AG09309 (cell line): ENCODE measurements at regions not wholly inside any gene's neighbourhood (a gene's known extent, or its start where the extent isn't known, plus 50 kb on each side); places are given as distances from the start of the nearest gene placed in this dataset.

Source experiments
- DNase-seq: peaks from one replicate; pipeline ENCODE4 v3.0.0-alpha.2; 2010; ENCODE audit warnings: low read depth
- H3K4me3 ChIP-seq: 2 replicates; pipeline ENCODE4 v1.5.1; 2011; ENCODE audit warnings: mild to moderate bottlenecking, low read depth, low read length, moderate library complexity; ENCODE audit not compliant: control insufficient read depth
- TF ChIP-seq, protein P1 (sequence below): IDR thresholded peaks from 2 replicates; pipeline ENCODE4 v1.5.1; 2011; ENCODE audit warnings: mild to moderate bottlenecking, low read depth, low read length, inconsistent platforms; ENCODE audit not compliant: insufficient read depth, control insufficient read depth; ENCODE audit errors: missing control alignments

DNA sequence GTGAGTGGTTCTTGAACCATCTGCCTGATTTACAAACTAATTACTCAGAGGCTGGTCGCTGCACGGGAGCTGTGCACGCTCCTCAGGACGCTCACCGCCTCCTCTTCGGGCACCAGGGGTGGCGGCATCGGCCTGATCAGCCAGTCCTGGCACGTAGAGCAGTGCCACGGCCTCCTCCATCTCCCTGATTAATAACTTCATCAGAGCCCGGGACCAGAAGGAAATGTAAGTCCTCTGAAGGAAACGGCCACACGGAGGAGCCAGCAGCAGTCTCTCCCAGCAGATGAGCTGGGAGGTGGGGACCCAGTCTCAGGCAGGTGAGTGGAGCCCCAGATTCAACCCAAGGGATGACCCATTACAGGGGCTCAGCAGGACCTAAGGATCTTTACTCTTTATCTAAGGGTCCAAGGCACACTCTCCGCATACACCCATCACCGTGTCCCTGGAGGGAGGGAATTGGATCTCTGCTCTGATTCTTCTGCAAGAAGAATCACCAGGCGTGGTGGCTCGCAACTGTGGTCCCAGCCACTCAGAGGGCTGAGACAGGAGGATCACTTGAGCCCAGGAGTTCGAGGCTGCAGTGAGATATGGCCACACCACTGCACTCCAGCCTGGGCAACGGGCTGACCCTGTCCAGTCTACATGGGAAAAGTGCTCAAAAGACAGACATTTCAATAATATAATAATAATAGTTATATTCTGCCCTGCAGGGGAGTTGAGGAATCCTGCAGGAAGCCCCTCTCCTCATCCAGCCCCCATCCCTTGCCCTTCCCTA lies 366.5 kb downstream of the SEC14L1 start:
- no peak overlapping the region for H3K4me3 ChIP-seq
- no peak for DNase-seq
- TF ChIP-seq, protein P1, sequence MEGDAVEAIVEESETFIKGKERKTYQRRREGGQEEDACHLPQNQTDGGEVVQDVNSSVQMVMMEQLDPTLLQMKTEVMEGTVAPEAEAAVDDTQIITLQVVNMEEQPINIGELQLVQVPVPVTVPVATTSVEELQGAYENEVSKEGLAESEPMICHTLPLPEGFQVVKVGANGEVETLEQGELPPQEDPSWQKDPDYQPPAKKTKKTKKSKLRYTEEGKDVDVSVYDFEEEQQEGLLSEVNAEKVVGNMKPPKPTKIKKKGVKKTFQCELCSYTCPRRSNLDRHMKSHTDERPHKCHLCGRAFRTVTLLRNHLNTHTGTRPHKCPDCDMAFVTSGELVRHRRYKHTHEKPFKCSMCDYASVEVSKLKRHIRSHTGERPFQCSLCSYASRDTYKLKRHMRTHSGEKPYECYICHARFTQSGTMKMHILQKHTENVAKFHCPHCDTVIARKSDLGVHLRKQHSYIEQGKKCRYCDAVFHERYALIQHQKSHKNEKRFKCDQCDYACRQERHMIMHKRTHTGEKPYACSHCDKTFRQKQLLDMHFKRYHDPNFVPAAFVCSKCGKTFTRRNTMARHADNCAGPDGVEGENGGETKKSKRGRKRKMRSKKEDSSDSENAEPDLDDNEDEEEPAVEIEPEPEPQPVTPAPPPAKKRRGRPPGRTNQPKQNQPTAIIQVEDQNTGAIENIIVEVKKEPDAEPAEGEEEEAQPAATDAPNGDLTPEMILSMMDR, result no peak

DNA sequence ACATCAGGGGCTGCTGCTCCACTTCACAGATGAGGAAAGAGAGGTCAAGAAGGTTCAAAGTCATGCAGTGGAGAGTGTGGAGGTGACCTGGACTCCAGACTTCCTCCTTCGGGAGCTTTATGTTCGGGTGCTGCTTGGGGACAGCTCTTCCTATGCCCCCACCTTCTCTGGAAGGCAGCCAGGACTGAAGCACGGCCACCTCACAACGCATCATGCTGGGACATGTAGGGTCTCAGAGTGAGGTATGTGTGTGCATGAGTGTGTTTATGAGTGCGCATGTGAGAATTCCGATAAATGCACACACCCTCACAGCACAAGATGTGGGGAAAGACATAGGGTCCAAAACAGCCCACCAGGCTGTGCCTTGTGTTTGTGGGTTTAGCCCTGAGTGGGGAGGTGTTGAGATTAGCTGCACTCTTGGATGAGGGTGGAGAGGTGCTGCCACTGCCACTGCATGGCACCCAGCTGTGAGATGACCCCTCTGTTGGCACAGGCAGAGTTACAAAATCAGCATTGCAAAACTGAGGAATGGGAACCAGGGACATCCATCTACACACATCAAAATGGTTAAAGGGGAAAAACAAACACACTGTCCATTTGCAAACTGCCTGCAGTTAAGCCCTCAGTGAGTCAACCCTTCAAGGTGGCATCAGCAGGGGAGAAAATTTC lies 367.4 kb downstream of the SEC14L1 start:
- no peak overlapping the region for H3K4me3 ChIP-seq
- TF ChIP-seq, protein P1, result no peak
- DNase-seq, result no peak

DNA sequence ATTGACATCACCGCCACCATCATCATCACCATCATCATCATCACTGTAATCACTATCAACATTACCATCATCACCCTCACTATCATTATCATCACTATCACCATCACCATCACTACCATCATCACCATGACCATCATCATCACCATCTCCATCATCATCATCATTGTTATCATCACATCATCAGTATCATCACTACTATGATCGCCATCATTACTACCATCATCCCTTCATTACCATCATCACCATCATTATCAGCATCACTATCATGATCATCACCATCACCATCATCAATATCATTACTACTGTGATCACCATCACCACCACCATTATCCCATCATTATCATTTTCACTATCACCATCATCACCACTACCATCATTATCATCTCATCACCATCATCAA lies 368.3 kb downstream of the SEC14L1 start:
- TF ChIP-seq, protein P1, result no peak
- H3K4me3 ChIP-seq, result no peak overlapping the region
- no peak for DNase-seq

- DNase-seq, result no peak
- H3K4me3 ChIP-seq, result no peak overlapping the region
- TF ChIP-seq, protein P1, result no peak
Measured at GRCh38 chr17:77509599-77509998, 368.8 kb downstream of the SEC14L1 start.

DNA sequence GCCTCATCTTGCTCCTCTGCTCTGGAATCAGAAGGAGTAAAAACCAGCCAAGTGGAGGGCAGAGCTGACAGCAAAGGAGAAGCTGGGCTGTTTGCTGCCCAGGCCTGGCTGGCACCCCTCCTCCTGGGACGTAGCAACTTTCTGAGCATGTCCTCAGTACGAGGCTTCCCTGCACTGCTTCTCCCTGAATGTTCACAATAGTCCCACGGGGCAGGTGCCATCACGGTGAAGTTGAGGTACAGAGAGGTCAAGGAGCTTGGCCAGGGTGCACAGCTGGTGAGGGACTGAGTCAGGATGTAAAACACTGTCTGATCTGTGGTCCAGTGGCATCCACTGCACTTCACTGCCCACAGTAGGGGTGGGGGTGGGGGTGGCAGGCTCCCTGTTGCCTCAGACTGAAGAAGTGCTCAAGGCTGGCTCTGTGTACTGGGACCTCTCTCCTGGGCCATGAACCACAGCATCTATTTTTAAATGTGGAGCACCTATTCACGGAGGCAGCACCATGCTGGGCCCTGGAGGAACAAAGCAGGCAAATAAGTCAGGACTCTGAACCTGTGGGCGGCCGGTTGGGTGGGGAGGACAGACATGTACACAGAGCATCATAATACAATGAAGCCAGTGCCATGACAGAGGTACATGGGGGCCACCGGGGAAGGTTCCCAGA lies 369.5 kb downstream of the SEC14L1 start:
- no peak overlapping the region for H3K4me3 ChIP-seq
- TF ChIP-seq, protein P1, result no peak
- DNase-seq, result no peak

DNA sequence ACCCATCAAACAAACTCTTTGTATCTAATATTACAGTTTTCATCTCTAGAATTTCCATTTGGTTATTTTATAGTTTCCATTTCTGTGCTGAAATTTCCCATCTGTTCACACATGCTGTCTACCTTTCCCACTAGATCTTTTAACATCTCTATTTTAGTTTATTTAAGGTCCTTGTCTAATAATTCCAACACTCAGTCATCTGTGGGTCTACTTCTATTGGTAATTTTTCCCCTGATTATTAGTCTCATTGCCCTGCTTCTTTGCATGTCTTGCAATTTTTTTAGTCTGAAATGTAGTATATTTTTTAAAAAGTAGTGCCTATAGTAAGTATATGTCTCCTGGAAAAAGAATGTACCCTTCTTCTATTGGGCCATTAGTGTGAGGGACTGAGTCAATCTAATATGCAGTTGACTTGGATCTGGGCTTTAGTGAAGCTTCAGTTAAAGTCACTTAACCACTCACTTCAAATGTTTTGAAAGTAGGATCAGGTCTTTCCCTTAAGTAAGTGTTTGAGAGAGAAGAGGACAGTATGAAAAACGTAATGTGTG lies 370.8 kb downstream of the SEC14L1 start:
- H3K4me3 ChIP-seq, result no peak overlapping the region
- no peak for DNase-seq
- TF ChIP-seq, protein P1, result no peak
